ENCODE measurements at regions not wholly inside any gene's neighbourhood (a gene's known extent, or its start where the extent isn't known, plus 50 kb on each side); places are given as distances from the start of the nearest gene placed in this dataset.
"Not testable (repeated sequence)": the region's sequence is repeated elsewhere in the genome, so short reads cannot be mapped to it uniquely, and the experiment has no call there.

GRCh38 chr5:84885485-84886258 lies 501.0 kb upstream of the EDIL3 start:
- no peak for DNase-seq (ENCODE audit: low spot score)

GRCh38 chr5:84881737-84882136 lies 497.1 kb upstream of the EDIL3 start:
- no peak for DNase-seq (ENCODE audit: low spot score)

GRCh38 chr5:84874196-84874595 lies 489.5 kb upstream of the EDIL3 start:
- no peak for DNase-seq (ENCODE audit: low spot score)

GRCh38 chr5:84872768-84873167 lies 488.1 kb upstream of the EDIL3 start:
- no peak for DNase-seq (ENCODE audit: low spot score)

- DNase-seq (ENCODE audit: low spot score): no peak
Measured at GRCh38 chr5:84870369-84870768, 485.7 kb upstream of the EDIL3 start.

GRCh38 chr5:84869675-84870074 lies 485.0 kb upstream of the EDIL3 start:
- DNase-seq (ENCODE audit: low spot score): no peak

GRCh38 chr5:84863936-84864335 lies 479.3 kb upstream of the EDIL3 start:
- not testable (repeated sequence) for DNase-seq (ENCODE audit: low spot score)

GRCh38 chr5:84863020-84863419 lies 478.3 kb upstream of the EDIL3 start:
- no peak for DNase-seq (ENCODE audit: low spot score)

- DNase-seq (ENCODE audit: low spot score): no peak
Measured at GRCh38 chr5:84862132-84862531, 477.5 kb upstream of the EDIL3 start.

GRCh38 chr5:84861306-84861705 lies 476.6 kb upstream of the EDIL3 start:
- no peak for DNase-seq (ENCODE audit: low spot score)

GRCh38 chr5:84859056-84859455 lies 474.4 kb upstream of the EDIL3 start:
- DNase-seq (ENCODE audit: low spot score): no peak

GRCh38 chr5:84831701-84832100 lies 447.0 kb upstream of the EDIL3 start:
- no peak for DNase-seq (ENCODE audit: low spot score)

- no peak for DNase-seq (ENCODE audit: low spot score)
Measured at GRCh38 chr5:84830265-84830664, 445.6 kb upstream of the EDIL3 start.

- no peak for DNase-seq (ENCODE audit: low spot score)
Measured at GRCh38 chr5:84825606-84826005, 440.9 kb upstream of the EDIL3 start.

- no peak for DNase-seq (ENCODE audit: low spot score)
Measured at GRCh38 chr5:84821924-84822323, 437.2 kb upstream of the EDIL3 start.

- no peak for DNase-seq (ENCODE audit: low spot score)
Measured at GRCh38 chr5:84817953-84818352, 433.3 kb upstream of the EDIL3 start.

- DNase-seq (ENCODE audit: low spot score): no peak
Measured at GRCh38 chr5:84816746-84817547, 432.3 kb upstream of the EDIL3 start.

- no peak for DNase-seq (ENCODE audit: low spot score)
Measured at GRCh38 chr5:84816160-84816559, 431.5 kb upstream of the EDIL3 start.

GRCh38 chr5:84805473-84805872 lies 420.8 kb upstream of the EDIL3 start:
- DNase-seq (ENCODE audit: low spot score): no peak

GRCh38 chr5:84796399-84796798 lies 411.7 kb upstream of the EDIL3 start:
- no peak for DNase-seq (ENCODE audit: low spot score)

GRCh38 chr5:84794486-84795035 lies 409.9 kb upstream of the EDIL3 start:
- DNase-seq (ENCODE audit: low spot score): no peak

- no peak for DNase-seq (ENCODE audit: low spot score)
Measured at GRCh38 chr5:84791730-84792129, 407.1 kb upstream of the EDIL3 start.

GRCh38 chr5:84791138-84791537 lies 406.5 kb upstream of the EDIL3 start:
- DNase-seq (ENCODE audit: low spot score): no peak
